HepG2 (cell line): ENCODE measurements at regions not wholly inside any gene's neighbourhood (a gene's known extent, or its start where the extent isn't known, plus 50 kb on each side); places are given as distances from the start of the nearest gene placed in this dataset.

Experiments used
- ATAC-seq: fragments of 200-7000 bp; cut with Tn5 transposase; 3 replicates; pipeline ENCODE4 v1.9.1; 2020; ENCODE audit warnings: mild to moderate bottlenecking, moderate library complexity
- BruUV-seq: library from RNA; stranded (reverse); fragments of 400-500 nt; replicated peaks from 2 replicates; lab custom pipeline; 2021; lab: Mats Ljungman, UMichigan
- CTCF ChIA-PET: fragments of 300-600 bp; formaldehyde crosslinking; extraction: SDS; loops from one replicate; lab custom pipeline; 2021; ENCODE audit warnings: low total read pairs, inconsistent platforms, low intra/inter-chr PET ratio; lab: Yijun Ruan, JAX
- POLR2A ChIA-PET: fragments of 350-600 bp; sonication (Branson Sonifier 250); formaldehyde crosslinking; loops from one replicate; lab custom pipeline; 2020; ENCODE audit warnings: antibody characterized with exemption, inconsistent platforms; lab: Yijun Ruan, JAX
- DNase-seq: peaks from one replicate; pipeline ENCODE4 v3.0.0-alpha.2; 2015; ENCODE audit warnings: low spot score
- FAIRE-seq: peaks from 3 replicates; lab custom pipeline; 2011; peaks lifted over from hg19 to GRCh38; lab: Jason Lieb, UNC
- H2AFZ ChIP-seq: one replicate; pipeline ENCODE4 v1.6.1; 2011; ENCODE audit warnings: low read length, inconsistent platforms
- H3K27ac ChIP-seq: fragments of 300-600 bp; 3 replicates; pipeline ENCODE4 v1.8.0; 2011; ENCODE audit warnings: mixed run types, mild to moderate bottlenecking, mixed read lengths, low read length, inconsistent platforms; ENCODE audit not compliant: insufficient read depth; ENCODE audit errors: extremely low read length
- H3K27me3 ChIP-seq, 2 experiments: fragments of 200-600 bp in 1 of 2; 2 replicates in 1 of 2; 3 replicates in 1 of 2; pipeline versions ENCODE4 v1.6.0 to v1.8.0; 2011; ENCODE audit warnings: low read length in 2 of 2, mild to moderate bottlenecking in 2 of 2, moderate library complexity in 2 of 2, inconsistent platforms in 1 of 2; ENCODE audit not compliant: insufficient read depth in 2 of 2, control insufficient read depth in 1 of 2
- H3K36me3 ChIP-seq, 2 experiments: fragments of 200-600 bp in 1 of 2; replicated peaks in 1 of 2; 2 replicates in 1 of 2; 3 replicates in 1 of 2; pipeline versions ENCODE4 v1.5.1 to v1.8.0; 2011; ENCODE audit warnings: low read length in 2 of 2, inconsistent platforms in 1 of 2; ENCODE audit not compliant: insufficient read depth in 2 of 2, control insufficient read depth in 1 of 2
- H3K4me1 ChIP-seq: 2 replicates; pipeline ENCODE4 v1.5.1; 2012; ENCODE audit warnings: low read length, inconsistent platforms; ENCODE audit not compliant: insufficient read depth
- H3K4me2 ChIP-seq: 2 replicates; pipeline ENCODE4 v1.6.0; 2011; ENCODE audit warnings: low read depth, low read length, inconsistent platforms
- H3K4me3 ChIP-seq, 3 experiments: fragments of 200-600 bp in 1 of 3; sonication (generic), shearing (Covaris generic) in 1 of 3; replicated peaks in 1 of 3; 2 replicates each; pipeline ENCODE4 v1.5.1; 2011 to 2016; ENCODE audit warnings: low read length in 3 of 3, inconsistent platforms in 2 of 3, low read depth in 2 of 3, mild to moderate bottlenecking in 2 of 3, control low read depth in 1 of 3, mixed read lengths in 1 of 3; ENCODE audit not compliant: insufficient read depth in 1 of 3
- H3K79me2 ChIP-seq: one replicate; pipeline ENCODE4 v1.6.1; 2011; ENCODE audit warnings: low read length, inconsistent platforms; ENCODE audit not compliant: insufficient read depth
- H3K9ac ChIP-seq: 2 replicates; pipeline ENCODE4 v1.6.0; 2011; ENCODE audit warnings: mild to moderate bottlenecking, low read depth, low read length, inconsistent platforms; ENCODE audit not compliant: insufficient read depth
- H3K9me3 ChIP-seq: 2 replicates; pipeline ENCODE4 v1.5.1; 2012; ENCODE audit warnings: mild to moderate bottlenecking, low read length
- H4K20me1 ChIP-seq: 2 replicates; pipeline ENCODE4 v1.6.0; 2011; ENCODE audit warnings: inconsistent platforms, mild to moderate bottlenecking, low read length, moderate library complexity; ENCODE audit not compliant: insufficient read depth
- EP300 ChIP-seq, 3 experiments: sonication (generic) in 1 of 3; formaldehyde crosslinking in 1 of 3; IDR thresholded peaks; 2 replicates each; pipeline versions ENCODE4 v1.5.1 to v1.6.1; 2011 to 2020; ENCODE audit warnings: low read depth in 2 of 3, low read length in 2 of 3, borderline replicate concordance in 1 of 3, improper control_type of control experiment in 1 of 3, mild to moderate bottlenecking in 1 of 3, missing genetic modification reagents in 1 of 3, moderate library complexity in 1 of 3
- GLI4 ChIP-seq: sonication (generic); formaldehyde crosslinking; IDR thresholded peaks from 2 replicates; pipeline ENCODE4 v1.5.1; 2020; ENCODE audit warnings: missing genetic modification reagents, mild to moderate bottlenecking, moderate library complexity, borderline replicate concordance
- KDM1A ChIP-seq: IDR thresholded peaks from 2 replicates; pipeline ENCODE4 v1.6.1; 2016; ENCODE audit warnings: missing compliant biosample characterization
- LCORL ChIP-seq, 2 experiments: fragments of 450-650 bp in 1 of 2; sonication (generic) in 1 of 2; formaldehyde crosslinking in 1 of 2; IDR thresholded peaks; 2 replicates each; pipeline versions ENCODE4 v1.5.0 to v1.6.1; 2017 to 2020; ENCODE audit warnings: antibody characterized with exemption in 1 of 2, missing genetic modification reagents in 1 of 2
- MAFF ChIP-seq: IDR thresholded peaks from 2 replicates; pipeline ENCODE4 v1.6.1; 2011; ENCODE audit warnings: low read depth, low read length, improper control_type of control experiment
- MAFK ChIP-seq, 2 experiments: IDR thresholded peaks in 1 of 2; conservative IDR thresholded peaks in 1 of 2; 2 replicates each; pipeline ENCODE4 v1.6.1; 2011; ENCODE audit warnings: improper control_type of control experiment in 2 of 2, low read length in 2 of 2
- ONECUT2 ChIP-seq: sonication (generic); formaldehyde crosslinking; IDR thresholded peaks from 2 replicates; pipeline ENCODE4 v1.4.0; 2020; ENCODE audit warnings: missing genetic modification reagents
- PAF1 ChIP-seq: IDR thresholded peaks from 2 replicates; pipeline ENCODE4 v1.6.1; 2016; ENCODE audit warnings: missing genetic modification reagents, missing compliant biosample characterization
- SP4 ChIP-seq: sonication (generic); formaldehyde crosslinking; IDR thresholded peaks from 2 replicates; pipeline ENCODE4 v1.8.1; 2023; ENCODE audit warnings: mild to moderate bottlenecking, missing genetic modification reagents
- TAF1 ChIP-seq: sonication (generic); formaldehyde crosslinking; IDR thresholded peaks from 2 replicates; pipeline ENCODE4 v1.4.0; 2020; ENCODE audit warnings: missing genetic modification reagents
- ZNF772 ChIP-seq: sonication (generic); formaldehyde crosslinking; IDR thresholded peaks from 2 replicates; pipeline ENCODE4 v1.5.0; 2020; ENCODE audit warnings: mild to moderate bottlenecking, missing genetic modification reagents
- WGBS: methylation state at CpG from one replicate; pipeline ENCODE4 v1.1.6; 2017; ENCODE audit warnings: low lambda C conversion rate; 5-methylcytosine and 5-hydroxymethylcytosine counted together
- in situ Hi-C: cut with HindIII; loops from 2 replicates; pipeline ENCODE4 v1.10.0; 2017; ENCODE audit warnings: low pct_unique_long_range_greater_than_20kb; ENCODE audit not compliant: extremely low pct_ligation_motif_present
- intact Hi-C: fragments of 100-400 bp; cut with micrococcal nuclease; formaldehyde crosslinking; loops from one replicate; pipeline ENCODE4 v1.10.0; 2022; ENCODE audit not compliant: unreplicated experiment
- TF ChIP-seq, protein P1 (sequence below): sonication (generic); formaldehyde crosslinking; IDR thresholded peaks from 2 replicates; pipeline ENCODE4 v1.4.0; 2020; ENCODE audit warnings: mild to moderate bottlenecking, low read depth, missing genetic modification reagents
- TF ChIP-seq, protein P2 (sequence below): sonication (generic); formaldehyde crosslinking; IDR thresholded peaks from 2 replicates; pipeline ENCODE4 v1.5.0; 2020; ENCODE audit warnings: mild to moderate bottlenecking, missing genetic modification reagents

DNA sequence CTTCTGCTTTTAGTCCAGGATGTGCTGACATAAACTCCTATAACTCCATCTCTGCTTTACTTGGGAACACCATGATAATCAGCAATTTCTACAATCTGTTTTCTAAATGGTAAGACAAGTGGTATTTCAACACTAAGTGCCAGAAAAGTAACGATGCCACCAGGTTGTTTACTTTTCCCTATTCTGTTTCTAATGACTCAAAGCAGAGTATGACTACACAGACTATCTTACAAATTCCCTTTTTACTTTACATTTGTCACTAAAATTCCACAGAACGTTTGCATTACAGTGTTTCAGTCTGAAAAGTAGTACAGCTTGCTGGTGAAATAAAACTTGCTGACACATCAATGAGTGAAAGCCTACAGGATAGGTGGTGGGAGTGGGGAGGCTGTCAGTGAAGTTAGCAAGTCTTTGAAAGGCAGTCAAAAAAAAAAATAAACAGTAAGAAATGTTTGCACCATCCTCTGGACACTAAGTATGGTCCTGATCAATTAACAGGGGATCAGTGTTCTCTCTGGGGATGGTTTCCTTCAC lies 186.5 kb downstream of the LURAP1L start:
- intact Hi-C loops (loop anchor here (10.0 kb wide), 1 partner anchor 117 kb away; no protein-coding TSS in a partner anchor), in situ Hi-C loops (no loop called here)
- no peaks in the 10 kb centered on the region for H3K79me2 ChIP-seq
- no peak overlapping the region for H3K4me2 ChIP-seq
- H3K27ac ChIP-seq: no peak overlapping the region
- H3K9ac ChIP-seq: no peak overlapping the region
- FAIRE-seq (no peak), ATAC-seq (no peak), DNase-seq (no peak)
- H3K9me3 ChIP-seq: peaks cover 11% of the 10 kb centered on the region
- ChIA-PET CTCF (no interaction called here), POLR2A (no interaction called here)
- no peaks in the 10 kb centered on the region for H3K27me3 ChIP-seq
- 0% methylated on average over 2 of the region's 2 CpGs for WGBS
- TF ChIP-seq MAFF: 0 out of 2 replicates have a peak, but pooled peaks have one; percentile 15
- peak in 1 of 2 experiments; percentile 49; a peak in 3 of 4 replicates for TF ChIP-seq MAFK (conservative IDR thresholded peaks at IDR 0.05 in 1 of 2, IDR thresholded peaks at IDR 0.05 in 1 of 2; ENCODE audit: low read length in 2 of 2)
- TF ChIP-seq EP300 (IDR thresholded peaks at IDR 0.05; ENCODE audit: low read depth in 2 of 2, low read length in 2 of 2): no peak
- no peak for TF ChIP-seq EP300 (CRISPR knock-in tag; IDR thresholded peaks at IDR 0.05; ENCODE audit: borderline replicate concordance)
- no peak for TF ChIP-seq LCORL (IDR thresholded peaks at IDR 0.05)
- no peak for TF ChIP-seq LCORL (CRISPR knock-in tag; IDR thresholded peaks at IDR 0.05)
- no peaks in the 10 kb centered on the region for H3K36me3 ChIP-seq
- no peak overlapping the region for H2AFZ ChIP-seq
- no peaks in the 10 kb centered on the region for H3K4me1 ChIP-seq
- H4K20me1 ChIP-seq: no peaks in the 10 kb centered on the region
- no peak overlapping the region for H3K4me3 ChIP-seq
- BruUV-seq: no TSS peak

DNA sequence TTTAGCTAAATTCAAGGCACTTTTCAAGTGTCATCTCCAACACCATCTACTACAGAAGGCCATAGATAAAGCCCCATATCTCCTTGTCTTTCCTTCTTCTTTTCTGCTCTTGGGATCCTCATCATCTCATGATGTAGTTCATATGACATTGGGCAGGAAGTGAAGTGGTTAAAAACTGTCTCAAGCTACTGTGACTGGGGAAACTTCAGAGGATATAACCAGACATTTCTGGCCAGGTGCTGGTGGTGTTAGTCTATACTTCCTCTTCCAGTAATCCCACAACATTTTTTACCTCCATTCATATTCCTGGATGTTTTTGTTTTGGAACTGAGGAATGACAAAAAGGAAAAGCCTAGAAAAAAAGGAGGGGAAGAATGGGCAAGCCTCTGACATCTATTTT lies 188.7 kb downstream of the LURAP1L start:
- no peak for ATAC-seq
- TF ChIP-seq SP4 (CRISPR knock-in tag) (no peak), TAF1 (no peak), KDM1A (CRISPR knock-in tag) (no peak), GLI4 (CRISPR knock-in tag) (no peak), PAF1 (CRISPR knock-in tag) (no peak), ONECUT2 (CRISPR knock-in tag) (no peak), ZNF772 (CRISPR knock-in tag) (no peak)
- TF ChIP-seq, protein P1, sequence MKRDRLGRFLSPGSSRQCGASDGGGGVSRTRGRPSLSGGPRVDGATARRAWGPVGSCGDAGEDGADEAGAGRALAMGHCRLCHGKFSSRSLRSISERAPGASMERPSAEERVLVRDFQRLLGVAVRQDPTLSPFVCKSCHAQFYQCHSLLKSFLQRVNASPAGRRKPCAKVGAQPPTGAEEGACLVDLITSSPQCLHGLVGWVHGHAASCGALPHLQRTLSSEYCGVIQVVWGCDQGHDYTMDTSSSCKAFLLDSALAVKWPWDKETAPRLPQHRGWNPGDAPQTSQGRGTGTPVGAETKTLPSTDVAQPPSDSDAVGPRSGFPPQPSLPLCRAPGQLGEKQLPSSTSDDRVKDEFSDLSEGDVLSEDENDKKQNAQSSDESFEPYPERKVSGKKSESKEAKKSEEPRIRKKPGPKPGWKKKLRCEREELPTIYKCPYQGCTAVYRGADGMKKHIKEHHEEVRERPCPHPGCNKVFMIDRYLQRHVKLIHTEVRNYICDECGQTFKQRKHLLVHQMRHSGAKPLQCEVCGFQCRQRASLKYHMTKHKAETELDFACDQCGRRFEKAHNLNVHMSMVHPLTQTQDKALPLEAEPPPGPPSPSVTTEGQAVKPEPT (CRISPR knock-in tag): no peak
- TF ChIP-seq, protein P2, sequence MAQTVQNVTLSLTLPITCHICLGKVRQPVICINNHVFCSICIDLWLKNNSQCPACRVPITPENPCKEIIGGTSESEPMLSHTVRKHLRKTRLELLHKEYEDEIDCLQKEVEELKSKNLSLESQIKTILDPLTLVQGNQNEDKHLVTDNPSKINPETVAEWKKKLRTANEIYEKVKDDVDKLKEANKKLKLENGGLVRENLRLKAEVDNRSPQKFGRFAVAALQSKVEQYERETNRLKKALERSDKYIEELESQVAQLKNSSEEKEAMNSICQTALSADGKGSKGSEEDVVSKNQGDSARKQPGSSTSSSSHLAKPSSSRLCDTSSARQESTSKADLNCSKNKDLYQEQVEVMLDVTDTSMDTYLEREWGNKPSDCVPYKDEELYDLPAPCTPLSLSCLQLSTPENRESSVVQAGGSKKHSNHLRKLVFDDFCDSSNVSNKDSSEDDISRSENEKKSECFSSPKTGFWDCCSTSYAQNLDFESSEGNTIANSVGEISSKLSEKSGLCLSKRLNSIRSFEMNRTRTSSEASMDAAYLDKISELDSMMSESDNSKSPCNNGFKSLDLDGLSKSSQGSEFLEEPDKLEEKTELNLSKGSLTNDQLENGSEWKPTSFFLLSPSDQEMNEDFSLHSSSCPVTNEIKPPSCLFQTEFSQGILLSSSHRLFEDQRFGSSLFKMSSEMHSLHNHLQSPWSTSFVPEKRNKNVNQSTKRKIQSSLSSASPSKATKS (CRISPR knock-in tag): no peak

More for the DNA sequence above, 188.7 kb downstream of the LURAP1L start:
- 0 out of 5 replicates have a peak, but pooled peaks cover 0 to 1% of the 10 kb centered on the region in 2 experiments for H3K27me3 ChIP-seq
- H4K20me1 ChIP-seq: no peaks in the 10 kb centered on the region
- in situ Hi-C loops (no loop called here), intact Hi-C loops (loop anchor here (10.0 kb wide), 1 partner anchor 119 kb away; no protein-coding TSS in a partner anchor)
- BruUV-seq: no TSS peak
- peaks cover 4% of the 10 kb centered on the region for H3K9me3 ChIP-seq
- no peak overlapping the region for H2AFZ ChIP-seq
- no peaks in the 10 kb centered on the region for H3K79me2 ChIP-seq
- no peak for FAIRE-seq
- no peak for DNase-seq
- POLR2A ChIA-PET: no interaction called here
- H3K4me1 ChIP-seq: no peaks in the 10 kb centered on the region
- CTCF ChIA-PET: no interaction called here
- no peak overlapping the region for H3K27ac ChIP-seq
- H3K4me2 ChIP-seq: no peak overlapping the region
- H3K4me3 ChIP-seq: no peak overlapping the region
- no peaks in the 10 kb centered on the region for H3K36me3 ChIP-seq
- H3K9ac ChIP-seq: no peak overlapping the region
